ENCODE measurements at regions not wholly inside any gene's neighbourhood (a gene's known extent, or its start where the extent isn't known, plus 50 kb on each side); places are given as distances from the start of the nearest gene placed in this dataset.

DNA sequence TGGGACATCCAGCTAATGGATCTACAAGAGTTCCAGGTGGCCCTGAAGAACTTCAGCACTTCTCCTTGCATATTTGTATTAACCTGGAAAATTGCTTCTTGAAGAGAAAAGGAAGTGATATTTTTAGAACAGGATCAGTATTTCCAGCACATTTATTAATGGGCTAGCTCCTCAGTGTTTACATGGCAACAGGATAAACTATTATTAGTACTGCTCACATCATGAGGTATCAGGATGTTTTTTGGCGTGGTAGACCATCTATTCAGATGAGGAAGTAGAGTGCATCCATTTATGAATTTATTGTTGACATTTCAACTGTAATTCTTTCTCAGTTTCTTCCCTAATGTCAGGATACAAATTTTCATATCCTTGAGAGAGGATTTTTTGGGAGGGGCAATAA lies 144.4 kb downstream of the KCNRG start:
- TF ChIP-seq CTCF (IDR thresholded peaks at IDR 0.05): no peak
- TF ChIP-seq EZH2 (IDR thresholded peaks at IDR 0.05; ENCODE audit: borderline replicate concordance, insufficient read depth, low read depth, low read length, poor library complexity, severe bottlenecking): no peak
